ENCODE measurements at regions not wholly inside any gene's neighbourhood (a gene's known extent, or its start where the extent isn't known, plus 50 kb on each side); places are given as distances from the start of the nearest gene placed in this dataset.

GRCh38 chr3:137099364-137100219 lies 141.8 kb downstream of the IL20RB start:
- TF ChIP-seq CTCF (IDR thresholded peaks at IDR 0.05): no peak
- no peak for TF ChIP-seq RCOR1 (IDR thresholded peaks at IDR 0.05; ENCODE audit: low read depth, low read length)
- TF ChIP-seq SMC3 (IDR thresholded peaks at IDR 0.05): no peak
- no peak for TF ChIP-seq POLR2A (IDR thresholded peaks at IDR 0.05; ENCODE audit: low read length)
- no peak for TF ChIP-seq ZC3H11A (IDR thresholded peaks at IDR 0.05)
- no peak for TF ChIP-seq FOXS1 (CRISPR knock-in tag; IDR thresholded peaks at IDR 0.05)
- no peak for TF ChIP-seq RAD21 (conservative IDR thresholded peaks at IDR 0.05 in 1 of 2, IDR thresholded peaks at IDR 0.05 in 1 of 2)
- no peak for TF ChIP-seq USF2 (IDR thresholded peaks at IDR 0.05)
- no peak for TF ChIP-seq MAX (IDR thresholded peaks at IDR 0.05)

Measured in A549 (cell line).